HepG2 (cell line): ENCODE measurements at regions not wholly inside any gene's neighbourhood (a gene's known extent, or its start where the extent isn't known, plus 50 kb on each side); places are given as distances from the start of the nearest gene placed in this dataset.

ENCODE experiments used
- EZH2 ChIP-seq: conservative IDR thresholded peaks from 2 replicates; pipeline ENCODE4 v1.6.1; 2012; ENCODE audit warnings: mild to moderate bottlenecking, low read depth, low read length, moderate library complexity
- TCF7L2 ChIP-seq: IDR thresholded peaks from 2 replicates; pipeline ENCODE4 v1.6.1; 2011; ENCODE audit warnings: mild to moderate bottlenecking, low read depth, low read length, moderate library complexity
- YY1 ChIP-seq: IDR thresholded peaks from 2 replicates; pipeline ENCODE4 v1.6.1; 2011; ENCODE audit warnings: low read length, low read depth, moderate library complexity, mild to moderate bottlenecking; ENCODE audit not compliant: insufficient read depth, insufficient replicate concordance
- ZSCAN25 ChIP-seq: sonication (generic); formaldehyde crosslinking; IDR thresholded peaks from 2 replicates; pipeline ENCODE4 v1.8.0; 2022; ENCODE audit warnings: mild to moderate bottlenecking, missing genetic modification reagents
- TF ChIP-seq, protein P1 (sequence below): sonication (generic); formaldehyde crosslinking; IDR thresholded peaks from 2 replicates; pipeline ENCODE4 v1.5.0; 2020; ENCODE audit warnings: mild to moderate bottlenecking, missing genetic modification reagents, moderate library complexity
- TF ChIP-seq, protein P2 (sequence below): sonication (generic); formaldehyde crosslinking; IDR thresholded peaks from 2 replicates; pipeline ENCODE4 v1.9.0; 2021; ENCODE audit warnings: missing genetic modification reagents, borderline replicate concordance

- TF ChIP-seq, protein P1, sequence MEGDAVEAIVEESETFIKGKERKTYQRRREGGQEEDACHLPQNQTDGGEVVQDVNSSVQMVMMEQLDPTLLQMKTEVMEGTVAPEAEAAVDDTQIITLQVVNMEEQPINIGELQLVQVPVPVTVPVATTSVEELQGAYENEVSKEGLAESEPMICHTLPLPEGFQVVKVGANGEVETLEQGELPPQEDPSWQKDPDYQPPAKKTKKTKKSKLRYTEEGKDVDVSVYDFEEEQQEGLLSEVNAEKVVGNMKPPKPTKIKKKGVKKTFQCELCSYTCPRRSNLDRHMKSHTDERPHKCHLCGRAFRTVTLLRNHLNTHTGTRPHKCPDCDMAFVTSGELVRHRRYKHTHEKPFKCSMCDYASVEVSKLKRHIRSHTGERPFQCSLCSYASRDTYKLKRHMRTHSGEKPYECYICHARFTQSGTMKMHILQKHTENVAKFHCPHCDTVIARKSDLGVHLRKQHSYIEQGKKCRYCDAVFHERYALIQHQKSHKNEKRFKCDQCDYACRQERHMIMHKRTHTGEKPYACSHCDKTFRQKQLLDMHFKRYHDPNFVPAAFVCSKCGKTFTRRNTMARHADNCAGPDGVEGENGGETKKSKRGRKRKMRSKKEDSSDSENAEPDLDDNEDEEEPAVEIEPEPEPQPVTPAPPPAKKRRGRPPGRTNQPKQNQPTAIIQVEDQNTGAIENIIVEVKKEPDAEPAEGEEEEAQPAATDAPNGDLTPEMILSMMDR (CRISPR knock-in tag) = no peak
- TF ChIP-seq EZH2 (no peak), ZSCAN25 (CRISPR knock-in tag) (no peak), TCF7L2 (no peak), YY1 (no peak)
- TF ChIP-seq, protein P2, sequence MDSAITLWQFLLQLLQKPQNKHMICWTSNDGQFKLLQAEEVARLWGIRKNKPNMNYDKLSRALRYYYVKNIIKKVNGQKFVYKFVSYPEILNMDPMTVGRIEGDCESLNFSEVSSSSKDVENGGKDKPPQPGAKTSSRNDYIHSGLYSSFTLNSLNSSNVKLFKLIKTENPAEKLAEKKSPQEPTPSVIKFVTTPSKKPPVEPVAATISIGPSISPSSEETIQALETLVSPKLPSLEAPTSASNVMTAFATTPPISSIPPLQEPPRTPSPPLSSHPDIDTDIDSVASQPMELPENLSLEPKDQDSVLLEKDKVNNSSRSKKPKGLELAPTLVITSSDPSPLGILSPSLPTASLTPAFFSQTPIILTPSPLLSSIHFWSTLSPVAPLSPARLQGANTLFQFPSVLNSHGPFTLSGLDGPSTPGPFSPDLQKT (CRISPR knock-in tag) = no peak
Measured at GRCh38 chr16:55941552-55941951, 66.4 kb upstream of the CES5A start.
